HG03039 (cell line): ENCODE measurements at regions not wholly inside any gene's neighbourhood (a gene's known extent, or its start where the extent isn't known, plus 50 kb on each side); places are given as distances from the start of the nearest gene placed in this dataset.

ENCODE experiments used
- ATAC-seq: cut with Tn5 transposase; IDR thresholded peaks from one replicate; pipeline ENCODE4 v1.9.1; 2021; ENCODE audit warnings: mild to moderate bottlenecking, moderate library complexity; ENCODE audit not compliant: unreplicated experiment

DNA sequence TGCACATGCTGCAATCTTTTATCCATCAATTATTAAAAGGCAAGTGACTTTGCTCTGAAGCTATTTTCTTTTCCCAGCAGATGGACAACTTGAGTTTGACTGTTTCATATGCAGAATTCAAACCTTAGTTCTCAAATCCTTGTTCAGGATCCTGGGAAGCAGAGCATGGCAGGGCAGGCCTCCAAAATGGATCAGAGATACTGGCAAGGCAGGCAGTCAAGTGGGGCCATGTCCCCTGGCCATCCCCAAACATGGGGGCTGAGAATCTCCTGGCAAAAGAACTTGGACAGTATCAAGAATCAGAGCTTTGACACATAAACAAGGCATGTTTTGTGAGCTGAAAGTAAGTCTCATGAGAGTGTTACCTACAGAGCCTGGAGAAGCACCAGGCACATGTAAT lies 122.9 kb upstream of the CTNNB1 start:
- no peak for ATAC-seq

- no peak for ATAC-seq
Measured at GRCh38 chr3:41080141-41080540, 119.2 kb upstream of the CTNNB1 start.

- ATAC-seq = no peak
Measured at GRCh38 chr3:41088882-41089281, 110.4 kb upstream of the CTNNB1 start.

- no peak for ATAC-seq
Measured at GRCh38 chr3:41089566-41089965, 109.7 kb upstream of the CTNNB1 start.

- ATAC-seq = no peak
Measured at GRCh38 chr3:41092844-41093243, 106.5 kb upstream of the CTNNB1 start.

DNA sequence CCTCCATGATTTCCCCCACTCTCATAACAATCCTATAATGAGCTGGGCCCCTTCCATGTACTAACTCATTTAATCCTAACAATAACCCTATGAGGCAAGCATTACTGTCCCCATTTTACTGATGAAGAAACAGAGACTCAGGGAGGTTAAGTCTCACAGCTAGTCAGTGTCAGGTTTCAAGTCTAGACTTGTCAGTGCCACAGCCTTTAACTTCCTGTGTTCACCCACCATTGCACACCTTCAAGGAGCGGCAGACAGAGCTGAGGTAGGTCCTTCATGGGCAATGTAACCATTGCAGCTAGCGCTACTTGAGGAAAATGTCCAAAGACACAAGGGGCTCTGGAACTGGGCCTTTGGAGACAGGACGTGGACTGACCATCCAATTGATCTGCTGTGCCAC lies 105.8 kb upstream of the CTNNB1 start:
- ATAC-seq = no peak

GRCh38 chr3:41094351-41094750 lies 105.0 kb upstream of the CTNNB1 start:
- no peak for ATAC-seq

- no peak for ATAC-seq
Measured at GRCh38 chr3:41095702-41096101, 103.6 kb upstream of the CTNNB1 start.

- no peak for ATAC-seq
Measured at GRCh38 chr3:41097896-41098496, 101.3 kb upstream of the CTNNB1 start.

- ATAC-seq = no peak
Measured at GRCh38 chr3:41101231-41101630, 98.1 kb upstream of the CTNNB1 start.

DNA sequence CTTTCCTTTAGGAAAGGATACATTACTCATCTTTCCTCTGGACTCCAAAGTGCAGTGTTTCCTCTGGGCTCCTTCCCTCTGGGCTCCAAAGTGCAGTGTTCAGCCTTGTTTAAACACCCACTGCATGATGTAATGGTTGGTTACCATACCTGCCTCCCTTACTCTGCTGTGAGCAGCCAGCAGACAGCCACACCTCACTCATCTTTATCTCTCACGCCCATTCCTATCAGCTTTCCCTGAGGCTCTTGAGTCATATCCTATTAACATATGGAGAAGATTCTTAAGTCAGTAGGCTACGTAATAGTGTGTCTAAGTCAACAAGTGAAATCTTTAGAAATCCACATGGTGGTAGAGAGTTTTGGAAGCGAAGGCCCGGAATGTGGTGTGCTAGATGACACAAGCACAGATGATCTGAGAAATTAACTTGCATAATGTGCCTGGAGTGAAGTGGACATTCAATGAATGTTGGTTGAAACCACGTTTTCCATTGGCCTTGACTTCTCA lies 97.2 kb upstream of the CTNNB1 start:
- ATAC-seq = no peak

GRCh38 chr3:41102750-41103149 lies 96.6 kb upstream of the CTNNB1 start:
- no peak for ATAC-seq

- no peak for ATAC-seq
Measured at GRCh38 chr3:41103200-41103599, 96.1 kb upstream of the CTNNB1 start.

DNA sequence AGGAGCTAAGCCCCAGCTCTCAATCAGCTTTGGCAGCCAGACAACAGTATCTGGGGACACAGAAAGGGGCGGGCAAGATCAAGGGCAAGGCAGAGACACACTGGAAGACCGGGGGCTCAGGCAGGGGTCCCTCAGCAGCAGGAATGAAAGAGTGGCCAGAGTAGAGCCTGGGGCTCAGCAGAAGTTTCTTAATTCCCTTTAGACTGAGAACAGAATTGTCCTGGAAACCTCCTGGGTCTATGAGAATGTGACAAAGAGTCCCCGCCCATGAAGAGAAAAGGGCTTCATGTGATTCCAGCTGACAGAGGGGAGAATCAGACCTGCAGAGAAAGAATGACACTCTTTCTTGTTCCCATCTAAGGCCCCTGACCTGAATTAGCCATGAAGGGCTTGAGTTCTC lies 95.2 kb upstream of the CTNNB1 start:
- ATAC-seq = no peak

- ATAC-seq = no peak
Measured at GRCh38 chr3:41106691-41107090, 92.6 kb upstream of the CTNNB1 start.

GRCh38 chr3:41111011-41111410 lies 88.3 kb upstream of the CTNNB1 start:
- ATAC-seq = no peak

- no peak for ATAC-seq
Measured at GRCh38 chr3:41112466-41112865, 86.8 kb upstream of the CTNNB1 start.

GRCh38 chr3:41115069-41115468 lies 84.2 kb upstream of the CTNNB1 start:
- no peak for ATAC-seq

DNA sequence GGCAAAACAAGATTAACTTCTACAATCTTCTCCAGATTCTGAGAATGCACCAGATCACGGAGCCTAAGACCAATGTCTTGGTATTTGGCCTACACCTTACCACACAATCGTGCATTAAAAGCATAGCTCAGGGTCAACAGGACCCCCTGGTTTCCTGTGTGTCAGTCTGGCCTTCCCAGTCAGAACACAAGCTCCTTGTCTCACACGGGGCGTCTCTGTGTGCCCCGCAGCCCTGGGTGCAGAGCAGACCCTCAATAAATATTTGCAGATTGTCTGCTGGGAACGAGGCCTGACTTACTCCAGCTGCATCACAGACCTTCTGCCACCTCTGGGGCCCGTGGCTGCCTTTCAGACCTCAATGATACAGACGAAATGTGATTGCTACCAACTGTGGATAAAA lies 82.5 kb upstream of the CTNNB1 start:
- ATAC-seq = no peak

DNA sequence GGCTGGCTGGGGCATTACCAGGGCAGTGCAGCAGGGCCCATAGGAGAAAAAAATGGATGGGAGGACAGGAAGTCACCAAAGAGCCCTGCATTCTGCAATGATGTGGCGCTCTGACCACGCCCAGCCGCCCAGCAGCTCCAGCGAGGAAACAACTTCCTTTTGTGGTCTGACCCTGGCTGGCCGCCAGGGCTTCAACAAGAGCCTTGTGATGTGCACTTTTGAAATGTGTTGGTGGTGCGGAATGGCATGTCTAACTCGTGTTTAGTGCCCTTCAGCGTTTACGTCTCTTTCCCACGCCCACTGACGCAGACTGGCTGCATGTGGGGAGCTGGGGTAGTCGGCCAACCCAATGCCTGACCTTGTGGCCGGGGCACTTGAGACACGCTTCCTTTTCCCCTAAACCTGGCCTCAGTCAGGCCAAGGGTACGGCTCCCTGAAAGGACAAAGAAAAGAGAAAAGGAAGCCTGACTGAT lies 81.9 kb upstream of the CTNNB1 start:
- ATAC-seq = peak; percentile 71

DNA sequence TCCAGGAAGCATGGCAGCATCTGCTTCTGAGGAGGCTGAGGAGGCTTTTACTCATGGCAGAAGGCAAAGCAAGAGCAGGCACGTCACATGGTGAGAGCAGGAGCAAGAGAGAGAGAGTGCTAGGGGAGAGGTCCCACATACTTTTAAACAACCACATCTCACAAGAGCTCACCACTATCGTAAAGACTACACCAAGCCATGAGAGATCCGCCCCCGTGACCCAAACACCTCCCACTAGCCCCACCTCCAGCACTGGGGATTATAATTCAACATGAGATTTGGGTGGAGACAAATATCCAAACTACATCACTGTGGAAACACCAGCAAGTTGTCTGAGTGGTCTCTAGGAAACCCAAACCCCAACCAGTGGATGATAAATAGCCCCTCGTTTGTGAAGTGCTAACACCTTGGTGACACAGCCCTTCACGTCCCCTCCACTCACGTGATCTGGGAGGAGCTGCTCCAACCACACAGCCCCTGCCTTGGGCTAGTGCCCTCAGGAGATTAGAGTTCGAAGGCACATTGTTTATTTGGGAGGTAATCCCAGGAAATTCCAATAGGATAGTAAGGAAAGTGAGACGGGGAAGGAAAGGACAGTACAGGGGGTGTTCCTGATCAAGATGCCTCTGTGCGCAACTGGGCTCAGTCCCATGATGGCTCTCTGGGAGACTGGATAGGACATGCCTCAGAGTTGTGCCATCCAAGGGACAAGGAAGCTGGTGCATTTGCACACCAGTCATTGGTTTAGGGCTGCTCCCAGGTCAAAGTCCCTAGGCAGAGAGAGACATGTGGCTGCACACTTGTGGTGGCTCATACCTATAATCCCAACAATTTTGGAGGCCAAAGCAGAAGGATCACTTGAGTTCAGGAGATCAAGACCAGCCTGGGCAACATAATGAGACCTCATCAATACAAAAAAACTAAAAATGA lies 80.6 kb upstream of the CTNNB1 start:
- no peak for ATAC-seq

DNA sequence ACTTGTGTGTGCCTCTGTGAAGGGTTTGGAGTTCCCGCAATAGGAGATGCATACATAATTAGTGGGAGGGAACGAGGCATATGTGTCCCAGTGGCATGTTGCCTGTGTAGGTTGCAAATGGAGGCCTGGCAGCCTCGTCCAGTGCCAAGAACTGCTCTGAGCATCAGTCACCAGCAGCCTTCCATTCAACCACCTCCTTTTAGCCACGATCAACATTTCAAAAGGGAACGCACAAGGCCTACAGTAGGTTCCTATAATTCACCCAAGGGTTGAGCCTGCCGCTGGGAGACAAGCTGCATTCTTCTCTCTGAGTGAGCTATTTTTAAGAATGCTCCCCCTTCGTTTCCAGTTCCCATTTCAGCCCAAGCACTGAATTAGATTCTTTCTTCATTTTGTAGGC lies 78.8 kb upstream of the CTNNB1 start:
- no peak for ATAC-seq
